ENCODE measurements at regions not wholly inside any gene's neighbourhood (a gene's known extent, or its start where the extent isn't known, plus 50 kb on each side); places are given as distances from the start of the nearest gene placed in this dataset.

DNA sequence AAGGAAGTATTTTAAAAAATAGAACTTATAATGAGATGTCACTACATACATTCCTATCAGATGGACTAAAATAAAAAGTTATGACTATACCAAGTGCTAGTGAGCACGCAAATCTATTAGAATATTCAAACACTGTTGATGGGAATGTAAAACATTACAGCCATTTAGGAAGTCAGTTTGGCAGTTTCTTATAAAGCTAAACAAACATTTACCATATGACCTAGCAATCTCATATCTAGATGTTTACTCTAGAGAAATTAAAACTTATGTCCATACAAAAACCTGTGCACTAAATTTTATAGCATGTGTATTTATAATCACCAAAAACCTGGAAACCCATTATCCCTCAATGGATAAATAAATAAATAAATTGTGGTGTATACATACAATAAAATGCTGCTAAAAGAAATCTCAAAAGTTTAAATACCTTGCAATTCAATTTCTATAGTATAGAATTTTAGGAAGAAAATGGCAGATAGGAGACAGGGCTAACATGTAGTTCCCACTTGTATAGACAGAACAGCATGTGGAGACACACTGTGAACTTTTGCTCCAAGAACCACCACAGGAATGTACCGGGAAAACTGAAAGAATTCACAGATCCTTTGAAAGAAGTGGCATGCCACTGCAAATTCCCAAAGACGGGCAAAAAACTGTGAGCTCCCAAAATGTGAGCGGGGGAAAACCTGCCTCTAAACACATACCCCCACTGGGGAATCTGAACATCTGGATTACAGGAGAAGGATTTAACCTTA, 174.6 kb upstream of the SPEF2 start:
- ChIA-PET CTCF (no interaction called here), POLR2A (ENCODE audit: unreplicated experiment) (no interaction called here)
- no peak overlapping the region for H3K27ac ChIP-seq (ENCODE audit: insufficient read depth, low read length)
- H3K36me3 ChIP-seq (ENCODE audit: control insufficient read depth, insufficient read depth, low read length): no peaks in the 10 kb centered on the region
- H2AK9ac ChIP-seq (replicated peaks; ENCODE audit: low read depth, low read length, poor library complexity): no peak overlapping the region
- H3K9ac ChIP-seq (ENCODE audit: low read depth, low read length): no peak overlapping the region
- dilution Hi-C loops (cut with HindIII; ENCODE audit: low sequenced_read_pairs, unreplicated experiment) (no loop called here), in situ Hi-C loops (cut with MboI; ENCODE audit: low sequenced_read_pairs) (no loop called here), intact Hi-C loops (cut with micrococcal nuclease) (no loop called here)
- H2BK120ac ChIP-seq (ENCODE audit: low read depth, low read length): no peak overlapping the region
- BruUV-seq (replicated peaks): no TSS peak
- H3K4me2 ChIP-seq (ENCODE audit: low read depth, low read length): no peak overlapping the region
- H2AFZ ChIP-seq (replicated peaks; ENCODE audit: low read length, poor library complexity): no peak overlapping the region
- no peak overlapping the region for H2BK5ac ChIP-seq (ENCODE audit: low read depth, low read length, poor library complexity, severe bottlenecking)
- H3K9me1 ChIP-seq (ENCODE audit: insufficient read depth, low read length): no peaks in the 10 kb centered on the region
- DNase-seq (no peak), ATAC-seq (ENCODE audit: low read depth) (no peak)
- H4K5ac ChIP-seq (ENCODE audit: low read depth, low read length): no peak overlapping the region
- TF ChIP-seq CHD1 (IDR thresholded peaks at IDR 0.05; ENCODE audit: low read depth, low read length): no peak
- TF ChIP-seq, protein P1, sequence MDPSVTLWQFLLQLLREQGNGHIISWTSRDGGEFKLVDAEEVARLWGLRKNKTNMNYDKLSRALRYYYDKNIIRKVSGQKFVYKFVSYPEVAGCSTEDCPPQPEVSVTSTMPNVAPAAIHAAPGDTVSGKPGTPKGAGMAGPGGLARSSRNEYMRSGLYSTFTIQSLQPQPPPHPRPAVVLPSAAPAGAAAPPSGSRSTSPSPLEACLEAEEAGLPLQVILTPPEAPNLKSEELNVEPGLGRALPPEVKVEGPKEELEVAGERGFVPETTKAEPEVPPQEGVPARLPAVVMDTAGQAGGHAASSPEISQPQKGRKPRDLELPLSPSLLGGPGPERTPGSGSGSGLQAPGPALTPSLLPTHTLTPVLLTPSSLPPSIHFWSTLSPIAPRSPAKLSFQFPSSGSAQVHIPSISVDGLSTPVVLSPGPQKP (IDR thresholded peaks at IDR 0.05; ENCODE audit: borderline replicate concordance, low read depth, low read length): no peak
- TF ChIP-seq POLR2A (IDR thresholded peaks at IDR 0.05; ENCODE audit: low read depth, low read length): no peak
- TF ChIP-seq BHLHE40 (IDR thresholded peaks at IDR 0.05; ENCODE audit: low read depth, low read length): no peak
- no peak for TF ChIP-seq FOS (IDR thresholded peaks at IDR 0.05; ENCODE audit: low read depth, low read length)
- TF ChIP-seq, protein P2, sequence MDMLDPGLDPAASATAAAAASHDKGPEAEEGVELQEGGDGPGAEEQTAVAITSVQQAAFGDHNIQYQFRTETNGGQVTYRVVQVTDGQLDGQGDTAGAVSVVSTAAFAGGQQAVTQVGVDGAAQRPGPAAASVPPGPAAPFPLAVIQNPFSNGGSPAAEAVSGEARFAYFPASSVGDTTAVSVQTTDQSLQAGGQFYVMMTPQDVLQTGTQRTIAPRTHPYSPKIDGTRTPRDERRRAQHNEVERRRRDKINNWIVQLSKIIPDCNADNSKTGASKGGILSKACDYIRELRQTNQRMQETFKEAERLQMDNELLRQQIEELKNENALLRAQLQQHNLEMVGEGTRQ (IDR thresholded peaks at IDR 0.05; ENCODE audit: low read depth, low read length): no peak
- no peak for TF ChIP-seq RAD21 (IDR thresholded peaks at IDR 0.05; ENCODE audit: low read length)
- TF ChIP-seq MAZ (IDR thresholded peaks at IDR 0.05; ENCODE audit: borderline replicate concordance, low read depth, low read length): no peak
- TF ChIP-seq MXI1 (IDR thresholded peaks at IDR 0.05; ENCODE audit: borderline replicate concordance, low read depth, low read length): no peak
- no peak for TF ChIP-seq SMC3 (IDR thresholded peaks at IDR 0.05; ENCODE audit: low read depth, low read length)
- H3K4me1 ChIP-seq (ENCODE audit: control insufficient read depth, insufficient read depth, low read length): no peaks in the 10 kb centered on the region
- no peak overlapping the region for H3K4ac ChIP-seq (ENCODE audit: low read depth, low read length)
- H3K18ac ChIP-seq (ENCODE audit: low read depth, low read length): no peak overlapping the region
- H4K91ac ChIP-seq (ENCODE audit: insufficient read depth, low read depth, low read length): no peak overlapping the region
- no peak overlapping the region for H3K56ac ChIP-seq (ENCODE audit: extremely low read depth, insufficient read depth, low read length)
- no CpG with 5 or more reads among the region's 4 CpGs for WGBS, 2 experiments (ENCODE audit: extremely low coverage in 2 of 2, insufficient read length in 1 of 2)
- H2BK20ac ChIP-seq (ENCODE audit: low read depth, low read length): no peak overlapping the region
- no peak overlapping the region for H3K4me3 ChIP-seq (ENCODE audit: insufficient read depth, low read depth, low read length)
- no peaks in the 10 kb centered on the region for H3K9me3 ChIP-seq (ENCODE audit: control insufficient read depth, insufficient read depth, low read length)
- H3K27me3 ChIP-seq (ENCODE audit: control insufficient read depth, insufficient read depth, low read length): no peaks in the 10 kb centered on the region
- H3K23ac ChIP-seq (ENCODE audit: low read depth, low read length): no peak overlapping the region
- H4K20me1 ChIP-seq (ENCODE audit: insufficient read depth, low read length): no peaks in the 10 kb centered on the region
- no peak overlapping the region for H3K14ac ChIP-seq (replicated peaks; ENCODE audit: low read depth, low read length)
- H3K79me1 ChIP-seq (ENCODE audit: low read depth in 1 of 2, low read length in 2 of 2): no peaks in the 10 kb centered on the region
- no peak overlapping the region for H4K8ac ChIP-seq (ENCODE audit: low read depth in 2 of 2, low read length in 2 of 2)
- no peak overlapping the region for H2AK5ac ChIP-seq (ENCODE audit: low read depth, low read length)
- H2BK15ac ChIP-seq (ENCODE audit: low read depth, low read length): no peak overlapping the region

All from IMR-90 (cell line).